ENCODE measurements at regions not wholly inside any gene's neighbourhood (a gene's known extent, or its start where the extent isn't known, plus 50 kb on each side); places are given as distances from the start of the nearest gene placed in this dataset.

DNA sequence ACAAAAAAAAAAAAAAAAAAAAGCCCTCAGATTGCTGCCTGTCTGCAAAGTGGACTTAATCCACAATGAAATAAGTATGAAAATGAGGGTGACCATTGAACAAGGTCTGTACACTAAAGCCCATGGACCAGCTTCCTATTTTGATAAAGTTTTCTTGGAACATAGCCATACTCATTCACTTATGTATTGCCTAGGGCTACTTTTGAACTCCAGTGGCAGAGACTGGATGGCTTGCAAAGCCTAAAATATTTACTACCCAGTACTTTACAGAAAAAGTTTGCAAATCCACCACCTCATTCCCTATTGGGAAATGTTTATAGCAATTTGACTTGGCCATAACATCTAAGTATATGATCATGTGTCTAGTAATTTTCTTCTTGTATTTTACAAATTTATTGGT, 481.7 kb downstream of the NAF1 start:
- DNase-seq (no peak), ATAC-seq (ENCODE audit: poor library complexity) (no peak)
- intact Hi-C loops (cut with DNase I) = no loop called here

DNA sequence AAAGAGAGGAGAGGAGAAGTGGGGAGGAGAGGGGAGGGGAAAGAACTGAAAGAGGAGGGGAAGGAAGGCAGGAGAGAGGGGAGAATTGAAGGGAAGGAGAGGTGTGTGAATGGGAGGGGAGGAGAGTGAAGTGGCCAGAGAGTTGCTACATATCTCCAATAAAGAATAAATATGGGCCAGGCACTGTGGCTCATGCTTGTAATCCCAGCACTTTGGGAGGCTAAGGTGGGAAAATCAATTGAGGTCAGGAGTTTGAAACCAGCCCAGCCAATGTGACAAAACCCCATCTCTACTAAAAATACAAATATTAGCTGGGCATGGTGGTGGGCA, 482.4 kb downstream of the NAF1 start:
- no peak for DNase-seq
- intact Hi-C loops (cut with DNase I) = no loop called here
- no peak for ATAC-seq (ENCODE audit: poor library complexity)

DNA sequence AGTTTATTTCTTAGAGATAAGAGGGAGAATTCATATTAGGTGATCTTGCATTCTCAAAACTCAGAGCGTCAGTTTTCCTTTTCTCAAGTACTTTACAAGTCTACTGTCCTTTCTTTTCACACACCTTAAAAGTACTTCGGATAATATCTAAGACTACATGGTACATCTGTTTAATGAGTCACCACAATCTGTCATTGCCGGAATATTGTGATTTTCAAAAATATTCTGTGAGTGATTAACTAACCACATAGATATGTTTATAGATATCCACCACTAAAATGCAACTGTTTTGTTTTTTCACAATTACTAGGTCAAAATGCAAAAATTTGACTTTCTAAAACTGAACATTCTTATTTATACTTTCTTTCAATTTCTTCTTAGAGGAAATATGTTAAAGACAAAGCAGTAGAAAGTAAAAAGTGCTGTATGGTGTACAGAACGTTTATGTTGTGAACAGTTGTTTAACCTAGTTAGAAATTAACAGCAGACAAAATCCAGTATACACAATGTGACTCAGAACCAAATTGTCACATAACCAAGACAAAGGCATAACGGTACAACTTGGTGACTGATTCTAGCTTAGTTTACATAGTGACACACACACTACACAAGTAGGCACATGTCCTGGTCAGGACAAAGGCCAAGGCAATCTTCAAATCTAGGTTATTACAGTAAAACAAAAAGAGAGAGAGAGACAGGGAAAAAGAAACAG, 482.9 kb downstream of the NAF1 start:
- intact Hi-C loops (cut with DNase I) = no loop called here
- ATAC-seq (ENCODE audit: poor library complexity) = no peak
- DNase-seq = no peak

DNA sequence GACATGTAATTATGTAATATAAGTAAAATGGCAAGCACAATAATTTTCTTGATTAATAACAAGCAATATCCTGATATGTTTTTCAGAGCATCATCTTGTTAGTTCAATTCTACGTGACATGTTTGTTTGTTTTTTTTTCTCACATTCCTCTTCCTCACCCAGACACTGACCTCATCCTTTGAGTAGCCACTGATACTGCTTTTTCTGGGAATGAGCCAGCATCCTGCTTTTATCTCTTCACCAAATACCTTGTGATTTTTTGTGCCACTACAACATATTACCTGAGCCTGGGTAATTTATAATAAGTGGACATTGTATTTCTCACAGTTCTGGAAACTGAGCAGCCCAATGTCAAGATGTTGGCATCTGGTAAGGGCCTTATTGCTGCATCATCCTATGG, 484.0 kb downstream of the NAF1 start:
- DNase-seq (no peak), ATAC-seq (ENCODE audit: poor library complexity) (no peak)
- intact Hi-C loops (cut with DNase I) = no loop called here

DNA sequence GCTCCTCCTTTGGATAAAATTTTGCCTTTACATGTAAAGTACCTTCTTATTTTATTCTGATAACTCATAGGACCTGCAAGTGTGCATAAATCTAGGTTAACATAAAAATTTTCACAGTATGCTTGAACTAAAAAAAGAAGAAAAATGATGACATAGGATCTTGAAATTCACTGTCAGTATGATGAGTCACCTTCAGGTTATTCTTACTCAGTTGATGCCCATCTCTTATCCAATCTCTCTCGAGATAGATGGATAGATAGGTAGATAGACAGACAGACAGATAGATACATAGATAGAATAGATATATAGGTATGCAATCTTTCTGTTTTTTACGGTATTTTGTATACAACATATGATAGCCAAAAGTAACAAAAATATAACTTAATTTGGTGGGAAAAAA, 485.5 kb downstream of the NAF1 start:
- ATAC-seq (ENCODE audit: poor library complexity) = no peak
- intact Hi-C loops (cut with DNase I) = no loop called here
- DNase-seq = no peak

DNA sequence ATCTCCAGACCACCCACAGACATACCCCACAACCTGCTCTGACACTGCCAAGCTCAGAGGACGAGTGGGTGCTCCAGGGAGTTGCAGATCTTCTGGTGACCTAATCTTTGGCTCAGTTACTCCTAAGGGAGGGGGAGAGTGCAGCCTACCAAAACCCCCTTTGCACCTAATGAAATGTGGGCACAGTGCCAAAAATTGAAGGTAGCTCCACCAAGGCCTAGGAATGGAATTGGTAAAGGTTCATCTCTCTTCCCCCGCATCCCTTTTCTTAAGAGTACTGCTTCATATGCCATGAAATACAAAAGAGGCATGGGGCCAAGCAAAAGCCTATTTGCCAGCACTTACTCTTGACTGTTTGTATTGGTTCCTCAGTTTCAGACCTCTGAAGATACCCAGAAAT, 491.0 kb downstream of the NAF1 start:
- intact Hi-C loops (cut with DNase I) = no loop called here
- no peak for DNase-seq
- no peak for ATAC-seq (ENCODE audit: poor library complexity)

DNA sequence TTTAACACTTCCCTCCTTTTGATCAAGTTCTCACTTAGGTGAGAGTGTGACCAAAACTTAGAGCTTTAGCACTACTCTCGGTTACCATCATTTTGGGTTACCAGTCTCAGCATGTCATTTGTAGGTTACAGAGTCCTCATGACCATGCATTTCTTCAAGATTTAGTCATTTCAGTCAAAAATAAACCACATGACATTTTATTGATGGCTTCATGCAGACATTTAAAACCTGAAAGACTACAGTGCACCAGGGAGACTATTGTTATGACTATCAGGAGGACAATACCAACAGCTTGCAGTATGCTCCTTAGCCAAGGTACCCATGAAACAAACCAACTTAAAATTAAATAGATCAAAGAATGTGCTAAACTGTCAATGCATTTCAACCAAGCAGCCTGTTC, 498.1 kb upstream of the FSTL5 start:
- intact Hi-C loops (cut with DNase I) = no loop called here
- DNase-seq = no peak
- no peak for ATAC-seq (ENCODE audit: poor library complexity)

DNA sequence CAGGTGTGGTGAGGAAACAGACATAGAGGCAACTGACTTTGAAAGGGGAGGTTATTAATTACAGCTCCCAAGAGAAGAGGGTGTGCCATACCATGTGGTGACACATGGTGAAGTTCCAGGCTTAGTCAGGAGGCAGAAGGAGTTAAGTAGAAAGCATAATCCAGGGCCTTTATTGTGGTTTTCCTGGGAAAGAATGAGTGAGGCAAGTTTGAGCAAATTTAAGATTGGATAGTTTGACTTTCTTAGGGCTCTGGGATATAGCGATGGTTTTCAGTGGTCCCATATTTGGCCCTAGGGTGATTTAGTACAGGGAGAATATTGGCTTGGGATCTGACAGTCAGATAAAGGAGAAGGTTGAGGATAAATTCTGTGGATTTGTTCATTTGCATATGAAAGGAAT, 495.9 kb upstream of the FSTL5 start:
- intact Hi-C loops (cut with DNase I) = no loop called here
- ATAC-seq (ENCODE audit: poor library complexity) (no peak), DNase-seq (no peak)

DNA sequence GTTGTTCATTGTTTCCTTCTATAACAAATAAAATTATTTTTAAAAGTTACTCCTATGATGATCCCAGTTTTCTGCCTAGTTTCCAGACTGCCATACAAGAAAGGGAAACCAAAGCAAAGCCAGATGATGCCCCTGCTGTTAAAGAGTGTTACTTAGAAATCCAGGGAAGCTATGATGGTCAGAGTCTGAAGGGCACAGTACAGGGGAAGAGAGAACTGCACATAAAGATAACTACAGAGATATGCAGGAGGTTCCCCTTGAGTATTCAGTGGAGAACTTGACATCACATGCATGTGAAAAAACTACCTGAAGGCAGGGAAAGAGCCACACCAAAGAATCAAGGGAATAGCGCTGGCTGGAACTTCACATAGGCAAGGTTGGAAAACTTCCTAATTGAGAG, 494.2 kb upstream of the FSTL5 start:
- DNase-seq = no peak
- intact Hi-C loops (cut with DNase I) = no loop called here
- no peak for ATAC-seq (ENCODE audit: poor library complexity)

DNA sequence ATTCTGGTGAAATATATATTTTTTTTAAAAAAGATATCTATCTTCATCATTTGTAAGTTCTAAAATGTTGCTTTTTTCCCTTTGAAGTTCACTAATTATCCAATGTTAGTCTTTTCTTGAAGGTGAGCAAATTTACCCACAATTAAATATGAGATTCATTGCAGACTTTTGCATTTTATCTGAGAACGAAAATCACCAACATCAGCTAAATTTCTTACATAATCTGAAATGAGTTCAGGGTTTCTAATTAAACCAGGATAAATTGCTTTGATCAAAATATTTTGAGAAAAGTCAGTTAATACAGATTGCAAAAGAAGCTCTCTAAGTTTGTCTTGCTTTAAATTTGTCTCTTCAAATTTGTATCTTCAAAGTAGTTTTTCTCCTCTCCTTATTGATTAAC, 486.4 kb upstream of the FSTL5 start:
- DNase-seq (no peak), ATAC-seq (ENCODE audit: poor library complexity) (no peak)
- intact Hi-C loops (cut with DNase I) = no loop called here

DNA sequence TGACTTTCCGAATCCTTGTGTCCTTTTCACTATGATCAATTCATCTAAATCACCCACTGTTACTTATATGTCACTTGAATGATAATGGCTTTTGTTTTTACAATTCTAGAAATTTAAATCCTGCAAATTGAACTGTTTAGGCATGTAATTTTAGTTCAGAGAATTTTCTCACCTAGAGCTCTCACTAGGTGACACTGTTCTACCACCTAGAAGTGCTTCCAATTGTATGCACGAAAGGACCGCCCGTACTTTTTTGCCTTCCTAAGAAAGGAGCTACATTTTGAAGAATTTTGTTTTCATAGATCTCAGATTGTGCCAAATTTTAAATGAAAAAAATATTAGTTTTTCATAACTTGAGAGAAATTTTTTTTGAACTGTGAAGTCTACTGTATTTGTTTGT, 481.6 kb upstream of the FSTL5 start:
- no peak for ATAC-seq (ENCODE audit: poor library complexity)
- intact Hi-C loops (cut with DNase I) = loop anchor here (5.0 kb wide), 1 partner anchor 392 kb away; no protein-coding TSS in a partner anchor
- no peak for DNase-seq

DNA sequence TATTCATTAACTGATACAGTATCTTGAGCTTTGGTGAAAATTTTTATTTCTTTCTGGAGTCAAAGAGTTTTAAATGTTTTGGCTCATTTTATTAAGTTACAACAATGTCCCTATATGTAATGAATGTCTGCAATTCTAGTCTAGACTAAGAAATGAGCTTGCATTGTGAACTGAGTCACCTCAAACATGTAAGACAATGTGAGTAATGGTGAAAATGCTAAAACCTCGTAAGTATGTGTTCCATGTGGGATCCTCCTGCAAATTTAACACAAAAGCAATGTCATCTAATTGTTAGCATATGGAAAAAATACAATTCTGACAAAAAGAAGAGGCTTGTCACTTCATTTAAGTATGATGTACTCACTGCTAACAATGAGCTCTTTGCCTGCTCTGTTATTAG, 480.5 kb upstream of the FSTL5 start:
- intact Hi-C loops (cut with DNase I) = no loop called here
- ATAC-seq (ENCODE audit: poor library complexity) = no peak
- no peak for DNase-seq

DNA sequence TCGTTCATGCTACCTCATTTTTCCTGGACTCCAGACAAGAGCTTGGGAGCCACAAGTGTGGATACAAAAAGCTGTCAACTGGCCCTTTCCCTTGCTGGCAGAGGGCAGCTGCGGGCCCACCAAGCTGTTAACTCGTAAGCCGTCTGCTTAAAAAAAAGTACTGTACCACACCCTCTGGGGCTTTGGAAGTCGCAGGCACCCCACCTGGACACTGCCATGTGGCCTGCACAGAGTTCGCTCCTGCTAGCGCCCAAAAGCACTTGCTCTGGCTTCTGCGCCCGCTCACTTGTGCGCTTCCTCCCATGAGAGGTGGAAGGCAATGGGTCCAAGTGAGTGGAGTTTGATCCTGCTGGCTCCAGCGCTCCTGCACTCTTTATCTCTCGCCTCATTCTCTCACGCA, 476.4 kb upstream of the FSTL5 start:
- ATAC-seq (ENCODE audit: poor library complexity) (no peak), DNase-seq (no peak)
- intact Hi-C loops (cut with DNase I) = no loop called here

DNA sequence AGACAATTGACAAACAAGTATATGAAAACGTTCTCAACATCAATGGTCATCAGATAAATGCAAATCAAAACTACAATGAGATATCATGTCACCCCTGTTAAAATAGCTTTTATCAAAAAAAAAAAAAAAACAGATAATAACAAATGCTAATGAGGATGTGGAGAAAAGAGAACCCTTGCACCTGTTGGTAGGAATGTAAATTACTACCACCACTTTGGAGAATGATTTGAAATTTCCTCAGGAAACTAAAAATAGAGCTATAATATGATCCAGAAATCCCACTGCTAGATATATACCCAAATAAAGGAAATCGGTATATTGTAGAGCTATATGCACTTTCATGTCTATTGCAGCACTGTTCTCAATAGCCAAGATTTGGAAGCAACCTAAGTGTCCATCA, 470.6 kb upstream of the FSTL5 start:
- DNase-seq = no peak
- no peak for ATAC-seq (ENCODE audit: poor library complexity)
- intact Hi-C loops (cut with DNase I) = no loop called here

DNA sequence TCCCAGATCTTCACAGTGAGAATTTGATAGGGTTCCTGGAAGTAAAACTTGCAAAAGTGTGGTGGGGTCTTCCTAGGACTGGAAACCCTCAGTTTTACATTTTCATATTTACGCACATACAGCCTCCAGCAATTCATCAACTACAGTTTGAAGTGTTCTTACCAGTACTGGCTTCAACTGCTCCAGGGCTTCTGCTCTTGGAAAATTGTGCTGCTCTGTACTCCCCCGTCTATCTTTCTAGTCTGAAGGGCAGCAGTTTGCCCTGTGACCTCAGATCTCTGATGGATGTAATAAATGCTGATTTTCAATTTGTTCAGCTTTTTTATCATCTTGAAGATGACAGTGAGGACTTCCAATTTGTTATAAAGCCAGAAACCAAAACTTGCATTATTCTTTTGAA, 458.9 kb upstream of the FSTL5 start:
- intact Hi-C loops (cut with DNase I) = no loop called here
- ATAC-seq (ENCODE audit: poor library complexity) (no peak), DNase-seq (no peak)

DNA sequence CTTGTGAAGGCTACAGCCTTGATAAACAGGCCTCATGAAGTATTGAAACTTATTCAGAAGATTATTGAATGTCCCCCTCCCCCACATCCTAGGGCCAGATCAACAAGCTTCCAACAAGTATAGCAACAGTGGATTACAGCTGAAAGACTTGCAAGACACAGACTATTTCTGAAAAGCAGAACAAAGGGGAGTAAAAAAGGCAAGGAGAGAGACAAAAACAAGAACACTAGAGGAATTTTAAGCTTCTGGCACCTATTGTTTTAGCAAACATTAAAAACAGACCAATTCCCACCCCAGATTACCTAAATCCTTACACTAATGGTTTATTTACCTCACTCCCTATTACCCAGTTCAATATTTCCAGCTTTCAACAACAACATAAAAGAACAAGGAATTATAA, 446.3 kb upstream of the FSTL5 start:
- intact Hi-C loops (cut with DNase I) = no loop called here
- ATAC-seq (ENCODE audit: poor library complexity) = no peak
- DNase-seq = no peak

DNA sequence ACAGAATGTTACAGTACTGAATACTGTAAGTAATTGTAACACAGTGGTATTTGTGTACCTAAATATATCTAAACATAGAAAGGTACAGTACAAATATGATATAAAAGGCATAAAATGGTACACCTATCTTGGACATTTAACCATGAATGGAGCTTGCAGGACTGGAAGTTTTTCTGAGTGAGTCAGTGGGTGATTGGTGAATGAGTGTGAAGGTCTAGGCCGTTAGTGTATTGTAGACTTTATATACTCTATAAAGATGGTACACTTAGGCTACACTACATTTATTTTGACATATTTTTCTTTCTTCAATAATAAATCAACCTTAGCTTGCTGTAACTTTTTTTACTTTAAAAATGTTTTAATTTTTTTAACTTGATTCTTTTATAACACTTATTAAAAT, 422.5 kb upstream of the FSTL5 start:
- ATAC-seq (ENCODE audit: poor library complexity) = no peak
- DNase-seq = no peak
- intact Hi-C loops (cut with DNase I) = no loop called here

DNA sequence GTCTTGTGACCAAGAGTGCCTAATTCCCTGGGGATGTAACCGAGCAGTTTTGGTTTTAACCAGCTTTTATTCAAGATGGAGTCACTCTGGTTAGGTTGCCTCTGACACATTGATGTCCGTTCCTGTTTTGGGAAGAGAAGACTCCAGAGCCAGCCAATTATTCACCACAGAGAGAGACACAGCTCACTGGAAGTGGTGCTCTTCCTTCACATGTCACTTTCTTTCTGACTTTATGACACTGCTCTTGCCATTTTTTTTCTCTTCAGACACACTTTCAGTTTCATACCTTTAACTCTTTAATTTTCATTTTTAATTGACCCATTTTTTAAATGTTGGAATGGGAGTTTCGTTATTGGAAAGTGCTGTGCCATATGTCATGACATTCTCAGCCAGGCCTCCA, 418.4 kb upstream of the FSTL5 start:
- no peak for ATAC-seq (ENCODE audit: poor library complexity)
- DNase-seq = no peak
- intact Hi-C loops (cut with DNase I) = no loop called here

DNA sequence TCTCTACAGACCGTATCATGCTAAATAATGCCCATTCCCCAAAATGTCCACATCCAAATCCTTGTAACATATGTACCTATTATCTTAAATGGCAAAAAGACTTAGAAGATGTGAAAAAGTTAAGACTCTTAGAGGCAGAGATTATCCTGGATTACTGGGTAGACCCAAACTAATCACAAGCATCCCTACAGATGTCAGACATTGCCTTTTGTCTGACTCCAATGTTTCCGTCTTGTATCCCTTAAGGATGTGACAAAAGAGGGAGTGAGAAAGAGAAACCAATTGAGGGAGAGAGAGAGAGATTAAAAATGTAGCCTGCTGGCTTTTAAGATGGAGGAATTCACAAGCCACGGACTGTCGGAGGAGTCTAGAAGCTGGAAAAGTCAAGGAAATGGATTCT, 401.9 kb upstream of the FSTL5 start:
- intact Hi-C loops (cut with DNase I) = no loop called here
- DNase-seq = no peak
- ATAC-seq (ENCODE audit: poor library complexity) = no peak

DNA sequence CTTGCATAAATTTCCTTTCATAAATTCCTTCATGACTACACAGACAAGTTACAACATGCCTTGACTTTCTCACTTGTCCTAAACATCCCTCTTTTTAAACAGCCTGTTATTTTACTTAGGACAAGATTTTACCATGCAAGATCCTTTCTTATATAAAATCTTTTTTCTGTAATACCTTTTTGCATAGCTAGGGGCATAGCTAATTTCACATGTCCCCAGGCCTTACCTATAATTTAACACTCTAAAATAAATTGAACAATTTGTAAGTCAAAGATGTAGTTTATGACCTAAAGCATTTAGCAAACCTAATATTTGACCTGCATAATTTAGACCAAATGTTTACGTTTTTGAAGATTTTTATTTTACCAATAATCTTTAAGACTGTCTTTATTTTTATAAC, 396.3 kb upstream of the FSTL5 start:
- ATAC-seq (ENCODE audit: poor library complexity) (no peak), DNase-seq (no peak)
- intact Hi-C loops (cut with DNase I) = no loop called here

DNA sequence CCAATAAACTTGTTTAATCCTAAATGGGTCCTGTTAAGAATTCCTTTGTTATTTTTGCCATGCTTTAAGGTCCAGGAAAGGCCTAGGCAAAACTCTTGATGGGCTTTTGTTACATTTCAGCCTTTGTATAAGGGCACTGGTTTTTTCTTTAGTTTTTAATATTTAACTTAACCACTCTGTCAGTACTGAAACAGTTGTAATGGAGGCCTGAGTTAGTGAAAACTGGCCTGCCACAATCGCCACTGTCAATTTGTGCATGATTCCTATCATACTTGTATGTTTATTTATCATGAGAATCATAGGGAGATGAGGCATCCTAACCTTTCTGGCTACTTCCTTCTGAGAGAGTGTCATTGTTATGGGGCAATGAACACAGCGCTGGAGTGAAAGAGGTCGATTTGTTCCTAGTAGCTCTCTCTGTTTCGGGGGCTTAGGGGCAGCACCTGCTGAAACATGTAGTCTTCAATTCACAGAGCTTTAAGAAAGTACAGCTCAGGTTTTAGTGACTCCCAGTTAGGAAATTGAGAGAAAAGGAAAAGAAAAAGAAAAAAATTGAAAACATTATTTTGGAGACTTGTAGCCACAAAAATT, 393.8 kb upstream of the FSTL5 start:
- intact Hi-C loops (cut with DNase I) = no loop called here
- no peak for DNase-seq
- no peak for ATAC-seq (ENCODE audit: poor library complexity)
